ENCODE measurements at regions not wholly inside any gene's neighbourhood (a gene's known extent, or its start where the extent isn't known, plus 50 kb on each side); places are given as distances from the start of the nearest gene placed in this dataset.

DNA sequence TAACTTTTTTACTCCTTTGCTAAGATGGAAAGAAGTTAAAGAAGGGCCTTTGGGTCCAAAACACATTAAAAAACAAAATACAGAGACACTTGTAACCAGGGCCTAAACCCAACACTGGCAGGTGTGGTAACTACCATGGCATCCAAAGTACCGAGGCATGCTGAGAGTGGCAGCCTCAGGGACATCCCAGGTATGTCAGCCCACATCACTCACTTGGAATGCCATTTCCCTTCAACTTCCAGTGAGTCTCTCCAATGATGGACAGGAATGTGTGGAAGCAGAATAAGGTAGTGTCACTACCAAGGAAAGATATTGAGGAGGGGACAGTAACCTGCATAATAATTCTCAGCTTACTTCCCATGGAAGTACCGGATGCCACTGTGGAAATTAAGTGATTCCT is 79.5 kb upstream of the SCOC start:
- no peaks in the 10 kb centered on the region for H3K27me3 ChIP-seq (replicated peaks; ENCODE audit: insufficient read depth)
- H3K4me1 ChIP-seq (ENCODE audit: control insufficient read depth in 1 of 2, low read depth in 2 of 2): peaks cover 0 to 10% of the 10 kb centered on the region in 2 donors
- H3K27ac ChIP-seq: no peak overlapping the region
- no peaks in the 10 kb centered on the region for H3K9me3 ChIP-seq
- no peak for ATAC-seq (ENCODE audit: insufficient number of reproducible peaks, low FRiP score, low read depth)
- TF ChIP-seq, protein P1, sequence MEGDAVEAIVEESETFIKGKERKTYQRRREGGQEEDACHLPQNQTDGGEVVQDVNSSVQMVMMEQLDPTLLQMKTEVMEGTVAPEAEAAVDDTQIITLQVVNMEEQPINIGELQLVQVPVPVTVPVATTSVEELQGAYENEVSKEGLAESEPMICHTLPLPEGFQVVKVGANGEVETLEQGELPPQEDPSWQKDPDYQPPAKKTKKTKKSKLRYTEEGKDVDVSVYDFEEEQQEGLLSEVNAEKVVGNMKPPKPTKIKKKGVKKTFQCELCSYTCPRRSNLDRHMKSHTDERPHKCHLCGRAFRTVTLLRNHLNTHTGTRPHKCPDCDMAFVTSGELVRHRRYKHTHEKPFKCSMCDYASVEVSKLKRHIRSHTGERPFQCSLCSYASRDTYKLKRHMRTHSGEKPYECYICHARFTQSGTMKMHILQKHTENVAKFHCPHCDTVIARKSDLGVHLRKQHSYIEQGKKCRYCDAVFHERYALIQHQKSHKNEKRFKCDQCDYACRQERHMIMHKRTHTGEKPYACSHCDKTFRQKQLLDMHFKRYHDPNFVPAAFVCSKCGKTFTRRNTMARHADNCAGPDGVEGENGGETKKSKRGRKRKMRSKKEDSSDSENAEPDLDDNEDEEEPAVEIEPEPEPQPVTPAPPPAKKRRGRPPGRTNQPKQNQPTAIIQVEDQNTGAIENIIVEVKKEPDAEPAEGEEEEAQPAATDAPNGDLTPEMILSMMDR (IDR thresholded peaks at IDR 0.05): no peak
- H3K36me3 ChIP-seq: no peaks in the 10 kb centered on the region
- no peak for DNase-seq (ENCODE audit: low spot score)
- H3K4me3 ChIP-seq: no peak overlapping the region

DNA sequence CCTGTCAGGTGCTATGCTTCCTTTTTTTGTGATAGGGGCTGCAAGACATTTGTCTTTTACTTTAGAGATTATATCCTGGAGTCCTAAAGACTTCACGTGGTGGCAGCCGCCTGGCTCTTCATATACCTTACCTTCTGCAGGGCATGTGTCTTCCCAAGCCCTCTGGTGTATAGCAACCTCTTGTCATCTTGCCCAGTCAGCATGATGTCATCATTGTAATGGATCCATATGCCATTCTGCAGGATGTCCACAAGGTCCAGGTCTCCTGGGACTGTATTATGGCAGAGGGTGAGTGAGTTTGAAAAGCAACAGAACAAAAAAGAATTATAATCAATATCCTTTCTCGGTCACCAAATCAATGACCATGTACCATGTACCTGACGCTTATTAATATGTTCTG is 82.2 kb upstream of the SCOC start:
- ATAC-seq (ENCODE audit: insufficient number of reproducible peaks, low FRiP score, low read depth): no peak
- peaks cover 0 to 5% of the 10 kb centered on the region in 2 donors for H3K4me1 ChIP-seq (ENCODE audit: control insufficient read depth in 1 of 2, low read depth in 2 of 2)
- H3K9me3 ChIP-seq: no peaks in the 10 kb centered on the region
- TF ChIP-seq, protein P1 (IDR thresholded peaks at IDR 0.05): no peak
- no peaks in the 10 kb centered on the region for H3K27me3 ChIP-seq (replicated peaks; ENCODE audit: insufficient read depth)
- H3K27ac ChIP-seq: no peak overlapping the region
- H3K36me3 ChIP-seq: no peaks in the 10 kb centered on the region
- DNase-seq (ENCODE audit: low spot score): no peak
- no peak overlapping the region for H3K4me3 ChIP-seq

DNA sequence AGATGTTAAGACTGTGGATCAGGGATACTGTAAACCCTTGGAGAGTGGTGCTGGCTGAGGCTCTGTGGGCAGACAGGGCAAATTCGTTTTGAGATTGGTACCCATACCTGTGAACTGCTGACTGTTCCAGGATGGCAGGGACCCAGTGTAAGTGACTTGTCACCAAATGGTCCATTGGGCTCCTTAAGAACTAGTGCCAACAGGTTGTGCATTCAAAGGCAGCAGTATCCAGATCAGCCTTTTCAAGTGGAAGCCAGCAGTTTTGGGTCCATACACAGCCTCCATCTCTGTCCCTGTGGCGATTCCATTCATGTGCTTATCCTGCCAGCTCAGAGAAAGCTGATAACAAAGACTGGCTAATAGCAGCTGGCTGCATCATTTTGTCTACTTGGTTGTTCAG is 84.0 kb upstream of the SCOC start:
- Histone ChIP-seq H3K27ac (no peak overlapping the region), H3K36me3 (no peaks in the 10 kb centered on the region), H3K4me3 (no peak overlapping the region), H3K4me1 (ENCODE audit: control insufficient read depth in 1 of 2, low read depth in 2 of 2) (no peaks in the 10 kb centered on the region), H3K9me3 (no peaks in the 10 kb centered on the region), H3K27me3 (replicated peaks; ENCODE audit: insufficient read depth) (no peaks in the 10 kb centered on the region)
- ATAC-seq (ENCODE audit: insufficient number of reproducible peaks, low FRiP score, low read depth) (no peak), DNase-seq (ENCODE audit: low spot score) (no peak)
- TF ChIP-seq, protein P1 (IDR thresholded peaks at IDR 0.05): no peak

DNA sequence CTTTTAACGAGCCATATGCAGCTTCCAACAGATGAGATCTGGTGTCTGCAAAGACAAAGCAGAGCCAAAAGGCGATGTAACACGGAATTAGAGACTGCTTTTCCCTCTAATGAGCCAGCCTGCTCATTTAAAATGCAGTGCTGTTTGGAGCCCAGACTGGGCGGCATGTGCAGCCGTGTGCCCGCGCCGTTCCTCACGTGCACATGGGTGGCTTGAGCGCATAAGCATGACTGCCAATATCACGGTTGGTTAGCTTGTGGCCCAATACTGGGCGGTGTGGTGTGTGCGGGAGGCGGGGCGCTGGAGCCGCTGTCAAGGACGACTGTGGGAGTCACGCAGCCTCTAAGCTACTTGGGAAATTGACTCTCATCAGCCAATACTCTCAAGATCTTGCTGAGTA is 87.0 kb upstream of the SCOC start:
- DNase-seq (ENCODE audit: low spot score) (no peak), ATAC-seq (ENCODE audit: insufficient number of reproducible peaks, low FRiP score, low read depth) (no peak)
- H3K4me1 ChIP-seq (ENCODE audit: control insufficient read depth in 1 of 2, low read depth in 2 of 2): no peaks in the 10 kb centered on the region
- H3K4me3 ChIP-seq: no peak overlapping the region
- no peaks in the 10 kb centered on the region for H3K27me3 ChIP-seq (replicated peaks; ENCODE audit: insufficient read depth)
- no peak overlapping the region for H3K27ac ChIP-seq
- TF ChIP-seq, protein P1 (IDR thresholded peaks at IDR 0.05): no peak
- no peaks in the 10 kb centered on the region for H3K36me3 ChIP-seq
- H3K9me3 ChIP-seq: no peaks in the 10 kb centered on the region

DNA sequence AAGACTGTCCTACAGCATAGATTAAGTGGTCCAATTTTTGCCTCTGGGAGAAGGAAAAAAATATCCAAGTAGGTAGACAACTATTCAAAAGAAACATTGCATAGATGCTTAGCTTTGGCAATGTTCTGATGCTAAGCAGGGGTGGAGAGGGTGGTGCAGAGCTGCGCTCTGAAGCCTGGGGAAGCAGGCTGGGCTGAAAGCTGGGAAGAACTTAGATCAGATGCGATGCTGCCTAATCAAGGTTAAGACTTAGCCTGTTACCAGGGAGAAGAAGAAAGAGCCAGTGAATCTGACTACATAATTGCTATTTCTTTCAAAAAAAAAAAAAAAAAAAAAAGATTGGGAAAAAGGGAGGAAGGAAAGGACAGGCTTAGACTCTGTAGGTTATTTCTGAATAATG is 89.0 kb upstream of the SCOC start:
- Histone ChIP-seq H3K4me3 (no peak overlapping the region), H3K4me1 (ENCODE audit: control insufficient read depth in 1 of 2, low read depth in 2 of 2) (no peaks in the 10 kb centered on the region), H3K27me3 (replicated peaks; ENCODE audit: insufficient read depth) (no peaks in the 10 kb centered on the region), H3K36me3 (no peaks in the 10 kb centered on the region), H3K27ac (no peak overlapping the region), H3K9me3 (no peaks in the 10 kb centered on the region)
- TF ChIP-seq, protein P1 (IDR thresholded peaks at IDR 0.05): no peak
- ATAC-seq (ENCODE audit: insufficient number of reproducible peaks, low FRiP score, low read depth): no peak
- no peak for DNase-seq (ENCODE audit: low spot score)
